Stimulated activated memory B cell treated with anti-CD40 and anti-IgM and Interleukin-4, amounts not matched to agents 10 μg/mL and 1 μg/mL and 100 μg/mL, for 72 hours (primary cell): ENCODE measurements at regions not wholly inside any gene's neighbourhood (a gene's known extent, or its start where the extent isn't known, plus 50 kb on each side); places are given as distances from the start of the nearest gene placed in this dataset.

Source experiments
- ATAC-seq: fragments of 150-1000 bp; cut with Tn5 transposase; 2 replicates; pipeline ENCODE4 v1.10.0; 2021
- H3K27ac Mint-ChIP-seq: one replicate; pipeline ENCODE4 v1.8.0; 2022; ENCODE audit warnings: mild to moderate bottlenecking, mixed read lengths
- H3K27me3 Mint-ChIP-seq: one replicate; pipeline ENCODE4 v1.8.0; 2022; ENCODE audit warnings: mixed read lengths
- H3K36me3 Mint-ChIP-seq: one replicate; pipeline ENCODE4 v1.8.0; 2022; ENCODE audit warnings: mixed read lengths
- H3K4me1 Mint-ChIP-seq: one replicate; pipeline ENCODE4 v1.8.0; 2022; ENCODE audit warnings: mixed read lengths
- H3K4me3 Mint-ChIP-seq: one replicate; pipeline ENCODE4 v1.8.0; 2022; ENCODE audit warnings: mild to moderate bottlenecking, moderate library complexity, mixed read lengths
- H3K9me3 Mint-ChIP-seq: one replicate; pipeline ENCODE4 v1.8.0; 2022; ENCODE audit warnings: mixed read lengths

- ATAC-seq: peak; percentile 71
- Mint-ChIP-seq H3K27me3 (no peaks in the 10 kb centered on the region), H3K27ac (peak overlapping the region; percentile 95), H3K4me1 (peaks cover 32% of the 10 kb centered on the region), H3K9me3 (no peaks in the 10 kb centered on the region), H3K4me3 (peak overlapping the region; percentile 97), H3K36me3 (peaks cover 44% of the 10 kb centered on the region)
Observed at GRCh38 chr9:110047955-110048402, 160.0 kb downstream of the C9orf152 start.

GRCh38 chr9:110048403-110048975, 159.5 kb downstream of the C9orf152 start:
- no peaks in the 10 kb centered on the region for H3K27me3 Mint-ChIP-seq
- peak overlapping the region; percentile 97 for H3K4me3 Mint-ChIP-seq
- H3K4me1 Mint-ChIP-seq: peaks cover 38% of the 10 kb centered on the region
- peaks cover 49% of the 10 kb centered on the region for H3K36me3 Mint-ChIP-seq
- no peaks in the 10 kb centered on the region for H3K9me3 Mint-ChIP-seq
- H3K27ac Mint-ChIP-seq: peak overlapping the region; percentile 95
- peak; percentile 95 for ATAC-seq

GRCh38 chr9:110048976-110049698, 158.8 kb downstream of the C9orf152 start:
- peaks cover 54% of the 10 kb centered on the region for H3K36me3 Mint-ChIP-seq
- H3K27ac Mint-ChIP-seq: peak overlapping the region; percentile 95
- peaks cover 43% of the 10 kb centered on the region for H3K4me1 Mint-ChIP-seq
- H3K27me3 Mint-ChIP-seq: no peaks in the 10 kb centered on the region
- peak overlapping the region; percentile 97 for H3K4me3 Mint-ChIP-seq
- no peaks in the 10 kb centered on the region for H3K9me3 Mint-ChIP-seq
- peak; percentile 22 for ATAC-seq

GRCh38 chr9:110049699-110050450, 158.1 kb downstream of the C9orf152 start:
- Mint-ChIP-seq H3K9me3 (no peaks in the 10 kb centered on the region), H3K4me3 (peak overlapping the region; percentile 97), H3K27me3 (no peaks in the 10 kb centered on the region), H3K27ac (peak overlapping the region; percentile 95), H3K4me1 (peaks cover 39% of the 10 kb centered on the region), H3K36me3 (peaks cover 54% of the 10 kb centered on the region)
- ATAC-seq: peak; percentile 1

- ATAC-seq: peak; percentile 40
- Mint-ChIP-seq H3K27ac (peak overlapping the region; percentile 95), H3K27me3 (no peaks in the 10 kb centered on the region), H3K36me3 (peaks cover 60% of the 10 kb centered on the region), H3K4me1 (peaks cover 44% of the 10 kb centered on the region), H3K9me3 (no peaks in the 10 kb centered on the region), H3K4me3 (peak overlapping the region; percentile 97)
Observed at GRCh38 chr9:110050925-110051355, 157.0 kb downstream of the C9orf152 start.

GRCh38 chr9:110056062-110056461, 151.9 kb downstream of the C9orf152 start:
- peaks cover 87% of the 10 kb centered on the region for H3K36me3 Mint-ChIP-seq
- no peaks in the 10 kb centered on the region for H3K27me3 Mint-ChIP-seq
- H3K9me3 Mint-ChIP-seq: no peaks in the 10 kb centered on the region
- H3K4me3 Mint-ChIP-seq: peak overlapping the region; percentile 73
- no peak for ATAC-seq
- peaks cover 81% of the 10 kb centered on the region for H3K4me1 Mint-ChIP-seq
- peak overlapping the region; percentile 1 for H3K27ac Mint-ChIP-seq

- Mint-ChIP-seq H3K27ac (peak overlapping the region; percentile 1), H3K4me1 (peaks cover 85% of the 10 kb centered on the region)
Observed at GRCh38 chr9:110058304-110058953, 149.5 kb downstream of the C9orf152 start.

GRCh38 chr9:110059461-110059860, 148.5 kb downstream of the C9orf152 start:
- H3K4me3 Mint-ChIP-seq: peak overlapping the region; percentile 58
- no peaks in the 10 kb centered on the region for H3K9me3 Mint-ChIP-seq
- peaks cover 87% of the 10 kb centered on the region for H3K36me3 Mint-ChIP-seq
- no peaks in the 10 kb centered on the region for H3K27me3 Mint-ChIP-seq
- no peak overlapping the region for H3K27ac Mint-ChIP-seq
- ATAC-seq: no peak
- H3K4me1 Mint-ChIP-seq: peaks cover 89% of the 10 kb centered on the region

More at GRCh38 chr9:110058304-110058953, 149.5 kb downstream of the C9orf152 start:
- H3K4me3 Mint-ChIP-seq: peak overlapping the region; percentile 73
- peak; percentile 50 for ATAC-seq
- peaks cover 82% of the 10 kb centered on the region for H3K36me3 Mint-ChIP-seq
- H3K9me3 Mint-ChIP-seq: no peaks in the 10 kb centered on the region
- H3K27me3 Mint-ChIP-seq: no peaks in the 10 kb centered on the region

- Mint-ChIP-seq H3K4me1 (peaks cover 89% of the 10 kb centered on the region), H3K9me3 (no peaks in the 10 kb centered on the region), H3K36me3 (peaks cover 85% of the 10 kb centered on the region), H3K4me3 (peak overlapping the region; percentile 9), H3K27ac (peak overlapping the region; percentile 32), H3K27me3 (no peaks in the 10 kb centered on the region)
- ATAC-seq: no peak
Observed at GRCh38 chr9:110064803-110065202, 143.2 kb downstream of the C9orf152 start.

GRCh38 chr9:110065532-110065931, 142.4 kb downstream of the C9orf152 start:
- no peak for ATAC-seq
- H3K27me3 Mint-ChIP-seq: no peaks in the 10 kb centered on the region
- peak overlapping the region; percentile 42 for H3K4me3 Mint-ChIP-seq
- peak overlapping the region; percentile 34 for H3K27ac Mint-ChIP-seq
- H3K36me3 Mint-ChIP-seq: peaks cover 82% of the 10 kb centered on the region
- H3K9me3 Mint-ChIP-seq: no peaks in the 10 kb centered on the region
- peaks cover 86% of the 10 kb centered on the region for H3K4me1 Mint-ChIP-seq

- peaks cover 90% of the 10 kb centered on the region for H3K4me1 Mint-ChIP-seq
- no peaks in the 10 kb centered on the region for H3K9me3 Mint-ChIP-seq
- ATAC-seq: no peak
- H3K36me3 Mint-ChIP-seq: peaks cover 81% of the 10 kb centered on the region
- H3K4me3 Mint-ChIP-seq: no peak overlapping the region
- H3K27ac Mint-ChIP-seq: no peak overlapping the region
- no peaks in the 10 kb centered on the region for H3K27me3 Mint-ChIP-seq
Observed at GRCh38 chr9:110066929-110067716, 140.8 kb downstream of the C9orf152 start.

- no peak for ATAC-seq
- H3K27ac Mint-ChIP-seq: peak overlapping the region; percentile 22
- H3K9me3 Mint-ChIP-seq: no peaks in the 10 kb centered on the region
- peaks cover 81% of the 10 kb centered on the region for H3K36me3 Mint-ChIP-seq
- H3K4me3 Mint-ChIP-seq: peak overlapping the region; percentile 34
- H3K27me3 Mint-ChIP-seq: no peaks in the 10 kb centered on the region
- peaks cover 90% of the 10 kb centered on the region for H3K4me1 Mint-ChIP-seq
Observed at GRCh38 chr9:110068212-110068611, 139.7 kb downstream of the C9orf152 start.

GRCh38 chr9:110069326-110070248, 138.4 kb downstream of the C9orf152 start:
- Mint-ChIP-seq H3K36me3 (peaks cover 81% of the 10 kb centered on the region), H3K27me3 (no peaks in the 10 kb centered on the region), H3K9me3 (no peaks in the 10 kb centered on the region), H3K27ac (no peak overlapping the region), H3K4me1 (peaks cover 90% of the 10 kb centered on the region), H3K4me3 (no peak overlapping the region)
- no peak for ATAC-seq
